OCI-LY1 (cell line): ENCODE measurements at regions not wholly inside any gene's neighbourhood (a gene's known extent, or its start where the extent isn't known, plus 50 kb on each side); places are given as distances from the start of the nearest gene placed in this dataset.

ENCODE experiments used
- CTCF ChIP-seq: fragments of 200-600 bp; sonication (generic), shearing (Covaris generic); IDR thresholded peaks from 2 replicates; pipeline ENCODE4 v1.5.1; 2017; ENCODE audit warnings: mild to moderate bottlenecking, antibody characterized with exemption, low read length, moderate library complexity, mixed read lengths
- EZH2 ChIP-seq: fragments of 200-600 bp; sonication (generic), shearing (Covaris generic); IDR thresholded peaks from 2 replicates; pipeline ENCODE4 v1.8.0; 2017; ENCODE audit warnings: borderline replicate concordance, mixed run types, mild to moderate bottlenecking, antibody characterized with exemption, low read length, moderate library complexity, mixed read lengths

- TF ChIP-seq CTCF (no peak), EZH2 (no peak)
These were observed 252.7 kb upstream of the PTER start for GRCh38 chr10:16184096-16184597.
